Adrenal gland (tissue), 9 donors: ENCODE measurements at regions not wholly inside any gene's neighbourhood (a gene's known extent, or its start where the extent isn't known, plus 50 kb on each side); places are given as distances from the start of the nearest gene placed in this dataset.

Experiments used
- DNase-seq, 7 donors: peaks; one replicate each; pipeline ENCODE4 v3.0.0-alpha.2; 2019 to 2020
- H3K27ac ChIP-seq, 5 donors: fragments of 200-600 bp; sonication (generic) in 4 of 5; 1 replicate in 3 of 5; 2 replicates in 2 of 5; pipeline versions ENCODE4 v1.5.1 to v1.8.0; 2016 to 2020; ENCODE audit warnings: mild to moderate bottlenecking in 1 of 5
- H3K27me3 ChIP-seq: fragments of 200-600 bp; 2 replicates; pipeline ENCODE4 v1.8.0; 2021
- H3K36me3 ChIP-seq, 2 donors: fragments of 200-600 bp; replicated peaks in 1 of 2; 1 replicate in 1 of 2; 2 replicates in 1 of 2; pipeline versions ENCODE4 v1.5.1 to v1.8.0; 2018 to 2022
- H3K4me1 ChIP-seq, 2 donors: fragments of 200-600 bp; replicated peaks in 1 of 2; 1 replicate in 1 of 2; 2 replicates in 1 of 2; pipeline versions ENCODE4 v1.5.1 to v1.8.0; 2018 to 2021
- H3K4me3 ChIP-seq, 4 donors: fragments of 200-600 bp; sonication (generic) in 3 of 4; one replicate each; pipeline ENCODE4 v1.5.1; 2016 to 2018
- H3K9me3 ChIP-seq, 3 donors: fragments of 200-600 bp; sonication (generic) in 1 of 3; replicated peaks in 1 of 3; 1 replicate in 2 of 3; 2 replicates in 1 of 3; pipeline versions ENCODE4 v1.5.1 to v1.8.0; 2016 to 2021
- CTCF ChIP-seq, 6 experiments: fragments of 450-650 bp in 4 of 6; fragments of 200-600 bp in 2 of 6; sonication (generic) in 1 of 6; IDR thresholded peaks; 1 replicate in 5 of 6; 2 replicates in 1 of 6; pipeline versions ENCODE4 v1.5.1 to v1.8.0; 2016 to 2021; ENCODE audit warnings: antibody characterized with exemption in 6 of 6, mild to moderate bottlenecking in 2 of 6, moderate library complexity in 1 of 6
- POLR2A ChIP-seq, 2 donors: fragments of 450-650 bp; IDR thresholded peaks; one replicate each; pipeline ENCODE4 v1.6.1; 2017; ENCODE audit warnings: antibody characterized with exemption in 2 of 2, mild to moderate bottlenecking in 2 of 2, moderate library complexity in 1 of 2
- WGBS, 4 donors: extraction: QIAGEN DNeasy Blood & Tissue Kit in 2 of 4; methylation state at CpG; one replicate each; pipeline versions ENCODE4 v1.1.5 to v1.1.7; 2013 to 2017; 5-methylcytosine and 5-hydroxymethylcytosine counted together
- intact Hi-C, 2 donors: fragments of 100-400 bp; cut with DNase I; formaldehyde crosslinking; loops; one replicate each; pipeline versions ENCODE4 v1.14.1 to v1.15.0; 2022 to 2023
- donor health status: healthy with polysubstance abuse.
- donor health status: Bipolar disorder and iron deficiency.
- donor health status: DM: yes; HTN: yes; CAD: no.
- donor health status: DM: no; HTN: no; CAD: no.
- donor health status: DM: no; HTN: no; CAD: no.

GRCh38 chr3:65112751-65113300, 425.0 kb upstream of the ADAMTS9 start:
- no peaks in the 10 kb centered on the region for H3K27me3 ChIP-seq
- no peak for TF ChIP-seq CTCF (IDR thresholded peaks at IDR 0.05)
- no peak overlapping the region for H3K4me3 ChIP-seq
- H3K9me3 ChIP-seq, result no peaks in the 10 kb centered on the region
- no peak overlapping the region for H3K27ac ChIP-seq
- DNase-seq, result no peak
- no peaks in the 10 kb centered on the region for H3K36me3 ChIP-seq
- 39 to 45% (median 44%) methylated on average over 6 of the region's 6 CpGs for WGBS, 4 donors
- no peaks in the 10 kb centered on the region for H3K4me1 ChIP-seq
- intact Hi-C loops, result no loop called here

GRCh38 chr3:65110661-65111060, 422.9 kb upstream of the ADAMTS9 start:
- 74 to 94% (median 82%) methylated on average over 2 of the region's 2 CpGs for WGBS, 4 donors
- DNase-seq, result no peak

GRCh38 chr3:65109966-65110500, 422.2 kb upstream of the ADAMTS9 start:
- no peak for DNase-seq
- Histone ChIP-seq H3K9me3 (no peaks in the 10 kb centered on the region), H3K4me1 (no peaks in the 10 kb centered on the region), H3K27ac (no peak overlapping the region), H3K27me3 (no peaks in the 10 kb centered on the region), H3K4me3 (no peak overlapping the region), H3K36me3 (no peaks in the 10 kb centered on the region)
- TF ChIP-seq CTCF (IDR thresholded peaks at IDR 0.05) (no peak), POLR2A (IDR thresholded peaks at IDR 0.05) (no peak)
- intact Hi-C loops, result no loop called here

More at GRCh38 chr3:65110661-65111060, 422.9 kb upstream of the ADAMTS9 start:
- TF ChIP-seq CTCF (IDR thresholded peaks at IDR 0.05) (no peak), POLR2A (IDR thresholded peaks at IDR 0.05) (no peak)
- Histone ChIP-seq H3K4me3 (no peak overlapping the region), H3K27ac (no peak overlapping the region), H3K27me3 (no peaks in the 10 kb centered on the region), H3K9me3 (no peaks in the 10 kb centered on the region), H3K4me1 (no peaks in the 10 kb centered on the region), H3K36me3 (no peaks in the 10 kb centered on the region)
- intact Hi-C loops, result no loop called here

GRCh38 chr3:65107174-65107573, 419.4 kb upstream of the ADAMTS9 start:
- Histone ChIP-seq H3K4me1 (no peaks in the 10 kb centered on the region), H3K27me3 (no peaks in the 10 kb centered on the region), H3K36me3 (no peaks in the 10 kb centered on the region), H3K4me3 (no peak overlapping the region), H3K9me3 (no peaks in the 10 kb centered on the region), H3K27ac (no peak overlapping the region)
- peak in 1 of 7 donors; percentile 13 for DNase-seq
- intact Hi-C loops, result no loop called here
- WGBS, 4 donors, result 18 to 29% (median 24%) methylated on average over 5 of the region's 5 CpGs
- TF ChIP-seq POLR2A (IDR thresholded peaks at IDR 0.05) (no peak), CTCF (IDR thresholded peaks at IDR 0.05) (no peak)
